ENCODE measurements at regions not wholly inside any gene's neighbourhood (a gene's known extent, or its start where the extent isn't known, plus 50 kb on each side); places are given as distances from the start of the nearest gene placed in this dataset.

DNA sequence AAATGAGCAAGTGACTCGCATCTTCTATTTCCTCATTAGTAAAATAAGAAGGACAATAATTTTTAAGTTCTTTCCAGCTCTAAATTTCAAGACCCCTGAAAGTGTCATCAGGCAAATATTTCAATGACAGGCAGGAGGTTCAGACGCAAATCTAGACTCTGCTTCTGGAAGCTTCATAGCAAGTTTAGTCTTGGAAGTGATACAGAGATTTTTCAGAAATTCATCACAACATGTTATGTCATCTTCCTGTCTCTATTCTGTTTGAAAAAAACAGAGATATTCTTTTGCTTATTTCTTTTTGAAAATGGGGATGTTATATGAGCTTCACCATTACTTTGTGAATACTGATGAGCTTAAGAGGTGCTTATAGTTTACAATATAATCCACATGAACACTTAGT lies 74.0 kb downstream of the C3orf85 start:
- no peak overlapping the region for H2AFZ ChIP-seq (ENCODE audit: low read length)
- H3K79me2 ChIP-seq (ENCODE audit: low read length): no peaks in the 10 kb centered on the region
- DNase-seq: no peak
- H3K4me3 ChIP-seq (ENCODE audit: low read length): no peak overlapping the region
- no peak overlapping the region for H3K27ac ChIP-seq (ENCODE audit: low read length)
- H4K20me1 ChIP-seq (ENCODE audit: insufficient read depth, low read length): no peaks in the 10 kb centered on the region
- no peak overlapping the region for H3K4me2 ChIP-seq (ENCODE audit: low read depth, low read length)
- H3K9me2 ChIP-seq (replicated peaks; ENCODE audit: insufficient read depth, low read length): no peaks in the 10 kb centered on the region
- no peaks in the 10 kb centered on the region for H3K9me3 ChIP-seq (replicated peaks; ENCODE audit: insufficient read depth, low read length)
- H3K36me3 ChIP-seq (replicated peaks; ENCODE audit: insufficient read depth, low read length): no peaks in the 10 kb centered on the region
- H3K4me1 ChIP-seq (ENCODE audit: low read length): no peaks in the 10 kb centered on the region
- H3K9ac ChIP-seq (ENCODE audit: low read length): no peak overlapping the region
- no peak for TF ChIP-seq EZH2phosphoT487 (IDR thresholded peaks at IDR 0.05; ENCODE audit: low read length)
- TF ChIP-seq, protein P1, sequence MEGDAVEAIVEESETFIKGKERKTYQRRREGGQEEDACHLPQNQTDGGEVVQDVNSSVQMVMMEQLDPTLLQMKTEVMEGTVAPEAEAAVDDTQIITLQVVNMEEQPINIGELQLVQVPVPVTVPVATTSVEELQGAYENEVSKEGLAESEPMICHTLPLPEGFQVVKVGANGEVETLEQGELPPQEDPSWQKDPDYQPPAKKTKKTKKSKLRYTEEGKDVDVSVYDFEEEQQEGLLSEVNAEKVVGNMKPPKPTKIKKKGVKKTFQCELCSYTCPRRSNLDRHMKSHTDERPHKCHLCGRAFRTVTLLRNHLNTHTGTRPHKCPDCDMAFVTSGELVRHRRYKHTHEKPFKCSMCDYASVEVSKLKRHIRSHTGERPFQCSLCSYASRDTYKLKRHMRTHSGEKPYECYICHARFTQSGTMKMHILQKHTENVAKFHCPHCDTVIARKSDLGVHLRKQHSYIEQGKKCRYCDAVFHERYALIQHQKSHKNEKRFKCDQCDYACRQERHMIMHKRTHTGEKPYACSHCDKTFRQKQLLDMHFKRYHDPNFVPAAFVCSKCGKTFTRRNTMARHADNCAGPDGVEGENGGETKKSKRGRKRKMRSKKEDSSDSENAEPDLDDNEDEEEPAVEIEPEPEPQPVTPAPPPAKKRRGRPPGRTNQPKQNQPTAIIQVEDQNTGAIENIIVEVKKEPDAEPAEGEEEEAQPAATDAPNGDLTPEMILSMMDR (IDR thresholded peaks at IDR 0.05; ENCODE audit: low read length): no peak
- no peak for TF ChIP-seq EZH2 (optimal IDR thresholded peaks at IDR 0.05; ENCODE audit: low read depth, low read length)
- H3K27me3 ChIP-seq (replicated peaks; ENCODE audit: insufficient read depth, low read length): no peaks in the 10 kb centered on the region
- H3F3A ChIP-seq (ENCODE audit: insufficient read depth, low read length): no peaks in the 10 kb centered on the region

DNA sequence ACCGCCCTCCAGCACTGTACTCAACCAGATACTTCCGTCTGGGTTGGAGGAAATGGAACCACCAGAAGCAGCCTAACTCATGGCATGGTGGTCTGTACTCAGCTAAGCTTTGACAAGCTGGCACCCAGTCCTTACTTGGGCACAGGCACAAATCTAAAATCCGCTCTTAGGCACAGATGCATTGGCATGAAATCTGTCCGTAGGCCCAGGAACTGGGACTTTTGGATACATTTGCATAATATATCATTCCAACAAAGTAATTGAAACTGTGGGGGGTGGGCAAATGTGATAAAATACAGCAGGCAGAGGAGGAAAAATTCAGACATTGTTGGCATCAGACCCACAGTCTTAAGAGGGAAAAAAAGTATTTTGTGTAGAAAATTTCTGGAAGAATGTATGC lies 75.4 kb downstream of the C3orf85 start:
- no peak overlapping the region for H3K4me2 ChIP-seq (ENCODE audit: low read depth, low read length)
- TF ChIP-seq, protein P1 (IDR thresholded peaks at IDR 0.05; ENCODE audit: low read length): no peak
- TF ChIP-seq EZH2phosphoT487 (IDR thresholded peaks at IDR 0.05; ENCODE audit: low read length): no peak
- no peak for TF ChIP-seq EZH2 (optimal IDR thresholded peaks at IDR 0.05; ENCODE audit: low read depth, low read length)
- no peak overlapping the region for H3K27ac ChIP-seq (ENCODE audit: low read length)
- no peaks in the 10 kb centered on the region for H4K20me1 ChIP-seq (ENCODE audit: insufficient read depth, low read length)
- no peak overlapping the region for H3K9ac ChIP-seq (ENCODE audit: low read length)
- H3K36me3 ChIP-seq (replicated peaks; ENCODE audit: insufficient read depth, low read length): no peaks in the 10 kb centered on the region
- no peaks in the 10 kb centered on the region for H3F3A ChIP-seq (ENCODE audit: insufficient read depth, low read length)
- no peak overlapping the region for H2AFZ ChIP-seq (ENCODE audit: low read length)
- DNase-seq: no peak
- no peak overlapping the region for H3K4me3 ChIP-seq (ENCODE audit: low read length)
- H3K79me2 ChIP-seq (ENCODE audit: low read length): no peaks in the 10 kb centered on the region
- no peaks in the 10 kb centered on the region for H3K9me3 ChIP-seq (replicated peaks; ENCODE audit: insufficient read depth, low read length)
- no peaks in the 10 kb centered on the region for H3K4me1 ChIP-seq (ENCODE audit: low read length)
- H3K9me2 ChIP-seq (replicated peaks; ENCODE audit: insufficient read depth, low read length): no peaks in the 10 kb centered on the region
- H3K27me3 ChIP-seq (replicated peaks; ENCODE audit: insufficient read depth, low read length): no peaks in the 10 kb centered on the region

DNA sequence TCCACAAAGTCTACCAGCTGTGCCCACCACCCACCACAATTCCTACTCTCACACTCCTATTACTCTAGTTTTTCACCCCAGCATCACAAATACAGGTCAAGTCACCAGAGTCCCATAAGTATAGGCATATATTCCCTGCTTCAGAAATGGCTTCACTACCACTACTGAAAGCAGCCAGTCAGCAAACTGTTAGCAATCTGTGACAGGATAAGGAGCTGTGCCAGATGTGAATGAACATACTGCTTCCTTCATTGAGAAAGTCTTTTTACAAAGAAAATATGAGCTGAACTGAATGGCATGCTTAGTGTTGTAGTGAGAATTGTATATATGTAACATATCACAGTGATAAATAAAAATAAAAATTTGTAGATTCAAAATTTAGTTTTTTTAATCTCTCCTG lies 76.8 kb downstream of the C3orf85 start:
- H3K4me2 ChIP-seq (ENCODE audit: low read depth, low read length): no peak overlapping the region
- H3K9ac ChIP-seq (ENCODE audit: low read length): no peak overlapping the region
- H3K4me1 ChIP-seq (ENCODE audit: low read length): no peaks in the 10 kb centered on the region
- H3K27ac ChIP-seq (ENCODE audit: low read length): no peak overlapping the region
- H3F3A ChIP-seq (ENCODE audit: insufficient read depth, low read length): no peaks in the 10 kb centered on the region
- no peaks in the 10 kb centered on the region for H3K36me3 ChIP-seq (replicated peaks; ENCODE audit: insufficient read depth, low read length)
- H3K79me2 ChIP-seq (ENCODE audit: low read length): no peaks in the 10 kb centered on the region
- H2AFZ ChIP-seq (ENCODE audit: low read length): no peak overlapping the region
- H3K9me3 ChIP-seq (replicated peaks; ENCODE audit: insufficient read depth, low read length): no peaks in the 10 kb centered on the region
- H3K27me3 ChIP-seq (replicated peaks; ENCODE audit: insufficient read depth, low read length): no peaks in the 10 kb centered on the region
- DNase-seq: peak; percentile 28
- no peaks in the 10 kb centered on the region for H3K9me2 ChIP-seq (replicated peaks; ENCODE audit: insufficient read depth, low read length)
- TF ChIP-seq, protein P1 (IDR thresholded peaks at IDR 0.05; ENCODE audit: low read length): no peak
- no peaks in the 10 kb centered on the region for H4K20me1 ChIP-seq (ENCODE audit: insufficient read depth, low read length)
- no peak overlapping the region for H3K4me3 ChIP-seq (ENCODE audit: low read length)
